GM18508 (cell line): ENCODE measurements at regions not wholly inside any gene's neighbourhood (a gene's known extent, or its start where the extent isn't known, plus 50 kb on each side); places are given as distances from the start of the nearest gene placed in this dataset.

Experiments used
- ATAC-seq: cut with Tn5 transposase; IDR thresholded peaks from one replicate; pipeline ENCODE4 v1.9.1; 2021; ENCODE audit warnings: moderate number of reproducible peaks; ENCODE audit not compliant: insufficient read depth, unreplicated experiment

DNA sequence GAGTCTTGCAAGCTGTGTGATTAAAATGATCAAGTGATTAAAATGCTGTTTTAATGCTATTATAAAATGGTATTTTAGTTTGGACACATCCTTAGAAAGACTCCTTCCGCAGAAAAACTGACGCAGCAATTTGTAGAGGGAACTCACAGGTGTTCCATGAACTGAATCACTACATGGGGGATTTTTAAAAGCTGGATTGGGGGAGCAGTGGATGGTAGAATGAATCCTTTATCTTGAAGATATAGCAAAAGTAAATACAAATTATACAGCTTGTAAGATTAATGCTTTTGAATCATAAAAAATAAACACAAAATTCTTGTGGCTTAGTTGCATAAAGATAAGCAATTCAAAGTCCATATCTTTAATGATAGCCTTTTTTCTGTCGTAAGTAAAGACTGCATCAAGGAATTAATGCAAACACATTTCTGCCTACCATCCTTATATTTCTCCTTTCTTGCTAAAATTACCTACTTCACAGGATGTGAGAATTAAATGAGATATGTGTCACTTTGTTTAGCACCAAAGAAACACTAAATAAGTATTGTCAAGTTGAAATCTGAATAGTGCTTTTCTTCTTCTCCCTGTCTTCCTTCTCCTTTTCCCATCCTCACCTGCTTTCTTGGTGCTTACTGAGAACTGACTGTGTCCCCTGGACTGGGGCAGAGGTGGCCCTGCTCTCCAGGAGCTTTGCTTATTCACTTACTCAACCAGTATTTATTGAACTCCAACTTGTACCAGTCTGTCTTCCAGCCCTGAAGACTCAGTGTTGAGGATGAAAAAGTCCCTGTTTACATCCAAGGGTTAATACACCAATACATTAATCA lies 61.5 kb upstream of the F3 start:
- no peak for ATAC-seq

DNA sequence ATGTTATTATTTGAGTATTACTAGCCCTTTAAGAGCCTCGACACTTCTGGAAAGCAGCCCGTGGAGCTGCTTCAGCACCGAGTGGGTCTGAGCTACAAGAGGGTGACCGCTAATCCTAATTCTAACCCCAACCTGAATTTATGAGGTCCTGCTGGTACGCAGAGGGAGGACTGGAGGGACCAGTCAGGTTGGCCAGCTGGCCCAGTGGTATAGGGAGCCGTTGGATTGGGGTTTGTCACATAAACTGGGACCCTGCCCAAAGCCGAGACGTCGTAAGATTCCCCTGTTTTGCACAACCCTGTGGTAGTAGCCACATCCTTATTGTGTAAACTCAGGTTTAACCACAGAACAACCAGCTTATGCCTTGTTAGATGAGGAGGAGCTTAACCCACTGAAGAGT lies 60.8 kb upstream of the F3 start:
- ATAC-seq: no peak

DNA sequence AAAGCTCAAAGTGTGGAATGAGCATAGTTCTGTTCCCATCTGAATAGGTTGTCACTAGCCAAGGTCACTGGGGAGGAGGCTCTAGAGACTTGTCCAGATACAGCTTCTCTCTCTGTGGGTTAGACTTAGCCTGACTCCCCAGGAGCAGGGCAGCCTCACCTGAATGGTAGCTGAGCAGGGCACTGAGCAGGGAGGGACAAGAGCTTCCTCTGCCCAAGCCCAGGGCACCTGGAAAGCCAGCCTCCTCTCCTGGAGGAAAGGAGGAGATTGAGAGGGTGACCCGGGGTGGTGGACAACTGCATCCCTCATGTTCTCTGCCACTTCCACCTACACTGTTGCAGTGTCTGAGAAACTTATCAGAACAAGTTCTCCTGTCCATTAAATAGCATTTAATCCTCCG lies 59.0 kb upstream of the F3 start:
- ATAC-seq: no peak

DNA sequence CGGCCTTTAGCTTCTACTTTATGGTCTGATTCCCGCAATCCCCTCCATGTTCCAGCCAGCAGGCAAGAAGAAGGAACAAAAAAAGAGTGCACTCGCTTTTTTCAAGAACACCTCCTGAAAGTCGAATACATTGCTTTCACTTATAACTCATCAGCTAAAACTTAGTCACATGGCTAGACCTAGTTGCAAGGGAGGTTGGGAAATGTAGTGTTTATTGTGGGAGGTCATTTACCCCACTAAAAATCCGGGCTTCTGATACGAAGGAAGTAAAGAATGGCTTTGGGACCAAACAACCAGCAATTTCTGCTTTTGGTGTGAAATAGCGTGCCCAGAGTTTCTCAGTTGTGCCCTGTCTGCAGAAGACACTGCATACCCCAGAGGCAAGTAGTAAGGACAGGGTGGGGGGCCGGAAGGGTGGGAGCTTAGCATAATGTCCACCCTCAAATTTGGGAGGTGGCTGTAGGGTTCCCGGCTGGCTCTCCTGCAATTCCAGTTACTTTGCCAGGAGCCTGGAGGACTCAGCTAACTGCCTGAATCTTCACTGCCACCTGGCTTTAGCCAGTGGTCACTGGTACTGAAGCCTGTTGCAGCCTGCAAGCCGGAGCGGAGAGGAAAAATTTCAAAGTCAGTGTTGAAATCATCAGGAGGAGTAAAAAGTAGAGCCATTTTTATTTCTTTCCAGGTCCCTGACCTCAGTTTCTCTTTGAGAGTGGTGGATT lies 57.7 kb upstream of the F3 start:
- ATAC-seq: no peak

DNA sequence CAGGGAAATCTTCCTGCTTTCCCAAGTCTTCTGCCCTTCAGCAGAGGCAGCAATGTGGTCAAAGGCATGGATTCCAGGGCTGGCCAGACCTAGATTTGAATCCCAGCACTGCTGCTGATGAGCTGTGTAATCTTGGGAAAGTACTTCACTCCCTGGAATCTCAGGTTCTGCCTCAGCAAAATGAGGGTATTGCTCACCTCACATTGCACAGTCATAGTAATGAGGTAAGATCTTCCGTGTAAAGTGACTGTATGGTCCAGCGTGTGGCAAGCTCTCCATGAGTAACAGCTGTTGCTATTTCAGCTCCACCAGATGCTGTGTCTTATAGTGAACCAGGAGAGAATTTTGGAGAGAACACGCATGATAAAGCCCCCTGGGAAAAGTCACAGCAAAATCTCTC lies 56.1 kb upstream of the F3 start:
- no peak for ATAC-seq

DNA sequence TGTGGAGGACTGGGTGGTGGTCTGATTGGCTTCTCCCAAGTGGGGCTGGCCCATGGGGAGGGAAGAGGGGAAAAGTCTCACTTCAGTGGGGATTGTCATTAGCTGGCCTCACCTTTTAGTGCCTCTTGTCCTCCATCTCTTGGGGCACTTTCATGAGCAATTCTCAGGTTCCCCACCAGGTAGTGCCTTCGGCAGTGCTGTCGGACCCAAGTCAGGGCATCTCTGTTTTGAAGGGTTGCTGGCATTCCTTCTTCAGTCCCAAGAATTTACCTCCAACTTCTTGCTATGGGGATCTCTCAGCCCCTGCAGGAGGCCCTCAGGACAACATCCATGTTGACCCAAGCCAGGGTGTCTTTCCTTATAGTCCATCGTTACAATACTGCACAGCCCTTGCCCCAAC lies 54.7 kb upstream of the F3 start:
- ATAC-seq: no peak

DNA sequence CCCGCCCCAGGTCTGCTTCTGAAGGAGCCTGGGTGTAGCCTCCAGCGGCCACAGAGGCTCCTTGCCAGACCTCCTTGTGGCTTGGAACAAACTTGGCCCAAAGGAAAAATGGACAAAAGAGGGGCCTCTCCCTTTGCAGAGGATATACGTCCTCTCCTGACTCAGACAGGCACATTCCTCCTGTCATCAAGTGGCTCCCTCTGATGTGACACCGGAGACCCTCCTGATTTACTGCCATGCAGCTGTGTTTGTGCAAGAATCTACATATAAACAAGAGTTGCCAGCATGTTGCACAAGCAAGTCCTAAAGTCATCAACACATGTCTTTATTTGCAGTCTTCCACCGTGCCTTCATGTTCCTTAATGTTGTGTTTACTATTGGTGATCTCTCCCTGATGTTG lies 54.1 kb upstream of the F3 start:
- no peak for ATAC-seq

DNA sequence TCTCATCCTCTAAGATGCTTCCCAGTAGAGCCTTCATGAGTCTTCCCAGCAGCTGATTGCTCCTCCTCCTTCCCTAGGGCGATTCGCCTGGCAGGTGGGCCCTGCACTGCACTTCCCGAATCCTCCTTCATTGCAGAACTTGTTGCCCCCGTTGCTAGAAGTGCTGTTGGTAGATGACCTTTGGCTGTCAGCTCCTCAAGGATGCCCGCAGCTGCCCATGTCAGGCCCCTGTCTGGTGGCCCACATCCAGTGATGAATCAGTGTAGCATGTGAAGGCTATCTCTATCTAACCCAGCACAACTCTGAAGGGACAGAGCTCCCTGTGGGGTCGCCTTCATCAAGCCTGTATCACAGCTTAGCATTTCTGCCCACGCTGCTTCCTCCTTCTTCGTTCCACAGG lies 52.1 kb upstream of the F3 start:
- ATAC-seq: no peak

DNA sequence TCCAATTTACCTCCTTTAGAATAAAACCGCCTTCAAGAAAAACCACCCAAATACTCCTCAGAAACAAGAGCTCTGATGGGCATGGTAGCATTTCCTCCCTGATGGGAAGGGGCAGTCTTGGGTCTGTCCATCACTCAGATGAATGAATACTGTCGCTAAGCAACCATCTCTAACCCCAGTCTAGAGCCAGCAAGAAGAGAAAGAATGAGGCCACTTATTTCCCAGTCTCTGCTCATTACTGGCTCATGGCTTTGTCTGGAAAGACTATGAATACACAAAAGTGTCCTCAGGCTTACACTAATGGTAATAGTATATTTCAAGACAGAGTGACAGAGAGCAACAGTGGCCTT lies 51.0 kb upstream of the F3 start:
- no peak for ATAC-seq

DNA sequence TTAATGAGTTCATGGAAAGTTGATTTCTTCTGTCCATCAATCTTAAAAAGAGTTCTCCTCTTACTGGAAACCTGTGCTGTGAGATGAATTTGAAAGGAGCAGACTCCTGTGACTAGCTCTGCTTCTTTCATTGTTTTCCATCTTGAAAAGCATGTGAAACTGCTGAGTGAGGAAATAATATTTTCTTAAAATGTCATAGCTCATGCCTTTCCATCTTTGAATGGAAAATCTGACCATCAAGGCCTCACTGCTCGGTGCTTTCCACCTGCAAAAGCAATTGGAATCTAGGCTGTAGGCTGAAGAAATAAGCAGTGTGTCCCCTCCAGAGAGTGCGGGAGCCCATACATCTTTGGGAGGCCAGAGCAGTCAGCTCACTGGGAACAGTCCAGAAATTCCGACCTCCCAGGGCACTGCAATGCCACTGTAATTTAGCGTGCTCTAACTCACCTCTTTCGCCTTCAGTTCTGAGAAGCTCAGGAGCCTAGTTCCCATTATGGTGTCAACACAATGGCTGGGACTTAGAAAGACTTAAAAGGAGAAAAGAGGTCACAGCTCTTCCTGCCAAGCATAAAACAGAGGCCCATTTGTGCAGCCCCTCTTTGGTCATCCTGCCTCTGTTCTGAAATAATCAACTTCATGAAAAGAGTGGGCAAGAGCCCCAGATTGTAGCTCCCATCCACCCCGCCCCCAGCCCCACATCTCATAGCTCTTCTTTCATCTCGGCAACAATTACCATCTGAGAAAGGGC lies 50.4 kb upstream of the F3 start:
- ATAC-seq: no peak
